ENCODE measurements at regions not wholly inside any gene's neighbourhood (a gene's known extent, or its start where the extent isn't known, plus 50 kb on each side); places are given as distances from the start of the nearest gene placed in this dataset.

DNA sequence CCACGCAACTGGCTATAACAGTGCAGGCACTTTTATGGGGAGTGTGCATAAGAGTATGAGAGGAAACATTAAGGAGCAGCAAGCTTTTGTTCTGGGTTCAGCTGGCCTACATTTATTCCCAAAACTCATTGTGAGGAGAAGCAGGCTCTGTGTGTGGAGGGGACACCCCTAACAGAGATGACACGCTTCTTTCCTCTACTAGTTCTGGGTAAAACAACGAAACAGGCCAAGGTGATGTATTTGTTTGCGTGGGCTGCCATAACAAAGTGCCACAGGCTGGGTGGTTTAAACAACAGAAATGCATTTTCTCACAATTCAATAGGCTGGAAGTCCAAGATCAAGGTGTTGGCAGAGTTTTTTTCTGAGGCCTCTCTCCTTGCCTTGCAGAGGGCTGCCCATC, 488.6 kb downstream of the MID1IP1 start:
- TF ChIP-seq, protein P1, sequence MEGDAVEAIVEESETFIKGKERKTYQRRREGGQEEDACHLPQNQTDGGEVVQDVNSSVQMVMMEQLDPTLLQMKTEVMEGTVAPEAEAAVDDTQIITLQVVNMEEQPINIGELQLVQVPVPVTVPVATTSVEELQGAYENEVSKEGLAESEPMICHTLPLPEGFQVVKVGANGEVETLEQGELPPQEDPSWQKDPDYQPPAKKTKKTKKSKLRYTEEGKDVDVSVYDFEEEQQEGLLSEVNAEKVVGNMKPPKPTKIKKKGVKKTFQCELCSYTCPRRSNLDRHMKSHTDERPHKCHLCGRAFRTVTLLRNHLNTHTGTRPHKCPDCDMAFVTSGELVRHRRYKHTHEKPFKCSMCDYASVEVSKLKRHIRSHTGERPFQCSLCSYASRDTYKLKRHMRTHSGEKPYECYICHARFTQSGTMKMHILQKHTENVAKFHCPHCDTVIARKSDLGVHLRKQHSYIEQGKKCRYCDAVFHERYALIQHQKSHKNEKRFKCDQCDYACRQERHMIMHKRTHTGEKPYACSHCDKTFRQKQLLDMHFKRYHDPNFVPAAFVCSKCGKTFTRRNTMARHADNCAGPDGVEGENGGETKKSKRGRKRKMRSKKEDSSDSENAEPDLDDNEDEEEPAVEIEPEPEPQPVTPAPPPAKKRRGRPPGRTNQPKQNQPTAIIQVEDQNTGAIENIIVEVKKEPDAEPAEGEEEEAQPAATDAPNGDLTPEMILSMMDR (IDR thresholded peaks at IDR 0.05; ENCODE audit: insufficient read depth, low read length, missing control alignments): no peak
- POLR2A ChIA-PET: no interaction called here
- CTCF ChIA-PET: no interaction called here
- DNase-seq (ENCODE audit: low read depth, low spot score): no peak
- H3K4me3 ChIP-seq (ENCODE audit: low read depth, low read length): no peak overlapping the region

DNA sequence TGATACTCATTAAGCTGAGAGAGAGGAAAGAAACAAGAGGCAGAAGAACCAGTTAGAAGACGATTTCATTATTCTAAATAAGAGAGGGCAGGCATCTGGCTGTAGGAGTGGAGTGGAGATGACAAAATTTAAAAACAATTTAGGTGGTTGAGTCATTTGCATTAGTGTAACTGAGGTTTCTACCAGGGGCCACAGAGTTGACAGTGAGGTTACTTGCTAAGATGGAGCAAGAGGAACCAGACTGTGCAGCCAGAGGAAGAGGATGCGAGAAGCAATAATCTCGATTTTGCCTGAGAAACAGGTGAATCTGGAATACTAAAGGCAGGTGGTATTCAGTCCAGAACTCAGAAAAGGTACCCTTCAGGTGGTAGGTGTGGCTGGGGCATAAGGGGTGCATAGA, 491.9 kb downstream of the MID1IP1 start:
- POLR2A ChIA-PET: no interaction called here

DNA sequence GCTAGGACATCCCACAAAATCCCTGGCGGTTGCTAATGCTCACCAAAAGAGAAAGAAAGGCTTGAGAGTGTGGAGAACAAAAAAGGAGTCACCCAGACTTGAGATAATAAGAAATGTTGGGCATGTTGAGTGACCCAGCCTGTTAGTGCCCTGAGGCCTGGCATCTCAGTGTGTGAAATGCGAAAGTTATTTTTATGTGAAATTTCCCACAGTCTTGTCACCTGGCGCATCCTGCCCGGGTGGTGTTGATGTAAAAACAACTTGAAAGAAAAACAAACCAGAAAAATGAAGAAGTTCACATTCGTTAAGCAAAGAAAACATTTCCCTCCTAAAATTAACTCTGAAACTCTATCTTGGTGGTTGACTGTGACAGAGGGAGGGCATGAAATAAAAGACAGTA, 495.2 kb downstream of the MID1IP1 start:
- no peak for DNase-seq (ENCODE audit: low read depth, low spot score)
- H3K4me3 ChIP-seq (ENCODE audit: low read depth, low read length): no peak overlapping the region
- CTCF ChIA-PET: no interaction called here
- POLR2A ChIA-PET: no interaction called here
- TF ChIP-seq, protein P1 (IDR thresholded peaks at IDR 0.05; ENCODE audit: insufficient read depth, low read length, missing control alignments): no peak

More for the DNA sequence above, 491.9 kb downstream of the MID1IP1 start:
- CTCF ChIA-PET: no interaction called here
- TF ChIP-seq, protein P1 (IDR thresholded peaks at IDR 0.05; ENCODE audit: insufficient read depth, low read length, missing control alignments): no peak
- H3K4me3 ChIP-seq (ENCODE audit: low read depth, low read length): no peak overlapping the region
- DNase-seq (ENCODE audit: low read depth, low spot score): no peak

DNA sequence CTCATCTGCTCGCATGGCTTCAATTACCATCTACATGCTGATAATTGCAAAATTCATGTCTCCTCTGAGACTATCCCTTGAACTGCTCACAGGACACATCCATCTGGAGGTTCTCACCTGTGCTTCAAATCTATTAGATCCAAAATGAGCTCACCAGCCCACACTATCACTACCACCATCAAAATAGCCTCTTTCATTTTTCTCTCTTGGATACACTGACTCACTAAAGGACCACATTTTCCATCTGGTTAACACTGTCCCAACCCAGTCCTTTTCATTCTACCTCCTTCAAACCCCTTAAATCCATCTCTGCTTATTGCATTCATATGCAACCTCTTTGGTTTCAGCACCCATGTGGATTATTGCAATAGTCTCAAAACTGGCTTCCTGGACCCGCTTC, 497.6 kb downstream of the MID1IP1 start:
- H3K4me3 ChIP-seq (ENCODE audit: low read depth, low read length): no peak overlapping the region
- no peak for DNase-seq (ENCODE audit: low read depth, low spot score)
- CTCF ChIA-PET: no interaction called here
- TF ChIP-seq, protein P1 (IDR thresholded peaks at IDR 0.05; ENCODE audit: insufficient read depth, low read length, missing control alignments): no peak
- POLR2A ChIA-PET: no interaction called here

DNA sequence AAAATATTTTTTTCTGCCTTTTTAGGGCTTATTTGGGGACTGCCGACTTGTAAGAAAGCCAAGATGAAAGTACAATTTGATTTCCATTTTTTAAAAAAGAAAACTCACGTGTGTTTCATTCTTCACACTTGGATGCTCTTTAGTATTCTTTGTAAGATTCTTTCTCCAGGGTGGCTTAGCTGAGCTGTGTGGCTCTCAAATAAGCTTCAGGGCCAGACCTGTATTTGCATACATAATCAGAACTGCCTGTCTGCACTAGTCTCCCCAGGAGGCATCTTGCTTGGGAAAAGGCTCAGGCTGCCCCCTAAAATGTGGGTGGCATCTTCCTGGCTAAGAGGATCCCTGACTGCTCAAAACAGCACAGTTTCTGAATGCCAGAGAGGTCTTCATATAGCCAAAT, 498.4 kb downstream of the MID1IP1 start:
- POLR2A ChIA-PET: no interaction called here
- CTCF ChIA-PET: no interaction called here
- H3K4me3 ChIP-seq (ENCODE audit: low read depth, low read length): no peak overlapping the region
- TF ChIP-seq, protein P1 (IDR thresholded peaks at IDR 0.05; ENCODE audit: insufficient read depth, low read length, missing control alignments): no peak
- DNase-seq (ENCODE audit: low read depth, low spot score): no peak

DNA sequence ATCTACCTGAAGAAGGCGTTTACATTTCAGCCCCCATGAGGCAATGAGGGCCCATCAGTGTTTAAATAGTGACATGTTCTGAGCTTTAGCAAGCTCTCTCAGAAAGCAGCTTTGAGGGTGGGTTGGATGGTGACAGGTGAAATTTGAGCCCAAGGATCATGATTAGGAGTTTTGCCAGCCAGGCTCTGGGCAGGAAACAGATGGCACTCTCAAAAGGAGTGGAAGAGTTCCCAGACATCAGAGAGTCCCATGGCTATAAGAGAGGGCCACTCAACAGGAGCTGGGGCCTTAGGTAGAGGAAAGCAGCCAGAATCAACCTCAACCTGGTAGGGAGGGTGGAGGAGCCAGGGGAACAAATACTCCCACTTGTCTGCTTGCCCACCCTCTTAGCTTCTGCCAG, 499.8 kb downstream of the MID1IP1 start:
- ChIA-PET POLR2A (no interaction called here), CTCF (no interaction called here)
- no peak for DNase-seq (ENCODE audit: low read depth, low spot score)
- no peak overlapping the region for H3K4me3 ChIP-seq (ENCODE audit: low read depth, low read length)
- TF ChIP-seq, protein P1 (IDR thresholded peaks at IDR 0.05; ENCODE audit: insufficient read depth, low read length, missing control alignments): no peak
